ENCODE measurements at regions not wholly inside any gene's neighbourhood (a gene's known extent, or its start where the extent isn't known, plus 50 kb on each side); places are given as distances from the start of the nearest gene placed in this dataset.

DNA sequence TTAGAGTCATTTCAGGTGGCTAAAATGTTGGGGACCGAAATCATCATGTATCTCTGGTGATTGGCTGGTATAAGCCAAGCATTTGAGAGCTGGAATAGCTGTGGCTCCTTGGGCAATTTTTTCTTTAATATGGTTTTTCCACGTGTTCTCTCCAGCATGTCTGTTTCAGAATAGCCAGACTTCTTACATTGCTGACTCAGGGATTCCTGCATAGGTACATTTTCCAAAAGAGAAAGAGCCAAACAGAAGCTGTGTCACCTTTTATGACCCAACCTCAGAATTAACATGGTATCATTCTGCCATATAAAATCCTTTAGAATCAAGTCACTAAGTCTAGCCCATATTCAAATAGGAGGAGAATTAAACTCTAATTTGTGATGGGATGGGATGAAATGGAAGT lies 74.8 kb upstream of the TSLP start:
- TF ChIP-seq, protein P1, sequence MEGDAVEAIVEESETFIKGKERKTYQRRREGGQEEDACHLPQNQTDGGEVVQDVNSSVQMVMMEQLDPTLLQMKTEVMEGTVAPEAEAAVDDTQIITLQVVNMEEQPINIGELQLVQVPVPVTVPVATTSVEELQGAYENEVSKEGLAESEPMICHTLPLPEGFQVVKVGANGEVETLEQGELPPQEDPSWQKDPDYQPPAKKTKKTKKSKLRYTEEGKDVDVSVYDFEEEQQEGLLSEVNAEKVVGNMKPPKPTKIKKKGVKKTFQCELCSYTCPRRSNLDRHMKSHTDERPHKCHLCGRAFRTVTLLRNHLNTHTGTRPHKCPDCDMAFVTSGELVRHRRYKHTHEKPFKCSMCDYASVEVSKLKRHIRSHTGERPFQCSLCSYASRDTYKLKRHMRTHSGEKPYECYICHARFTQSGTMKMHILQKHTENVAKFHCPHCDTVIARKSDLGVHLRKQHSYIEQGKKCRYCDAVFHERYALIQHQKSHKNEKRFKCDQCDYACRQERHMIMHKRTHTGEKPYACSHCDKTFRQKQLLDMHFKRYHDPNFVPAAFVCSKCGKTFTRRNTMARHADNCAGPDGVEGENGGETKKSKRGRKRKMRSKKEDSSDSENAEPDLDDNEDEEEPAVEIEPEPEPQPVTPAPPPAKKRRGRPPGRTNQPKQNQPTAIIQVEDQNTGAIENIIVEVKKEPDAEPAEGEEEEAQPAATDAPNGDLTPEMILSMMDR (IDR thresholded peaks at IDR 0.05; ENCODE audit: insufficient read depth, low read depth, low read length, missing control alignments), result no peak
- H3K4me3 ChIP-seq (ENCODE audit: low read depth, low read length), result no peak overlapping the region
- no peak for DNase-seq (ENCODE audit: low read depth)

DNA sequence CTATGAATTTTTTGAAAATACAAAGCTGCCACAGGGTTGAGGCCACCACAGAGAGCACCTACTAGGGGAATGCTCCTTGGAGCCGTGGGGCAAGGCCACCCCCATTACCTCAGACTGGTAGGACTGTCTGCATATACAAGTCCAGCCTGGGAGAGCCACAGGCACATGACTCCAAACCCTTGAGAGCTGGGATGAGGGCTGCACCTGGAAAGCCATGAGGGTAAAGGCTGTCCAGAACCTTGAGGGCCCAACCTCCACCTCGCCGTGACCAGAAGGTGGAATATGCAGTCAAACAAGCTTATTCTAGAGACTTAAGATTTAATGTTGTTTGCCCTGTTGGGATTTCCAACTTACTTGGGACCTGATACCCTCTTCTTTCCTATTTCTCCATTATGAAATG lies 69.5 kb upstream of the TSLP start:
- TF ChIP-seq, protein P1 (IDR thresholded peaks at IDR 0.05; ENCODE audit: insufficient read depth, low read depth, low read length, missing control alignments), result no peak
- H3K4me3 ChIP-seq (ENCODE audit: low read depth, low read length), result no peak overlapping the region
- no peak for DNase-seq (ENCODE audit: low read depth)

DNA sequence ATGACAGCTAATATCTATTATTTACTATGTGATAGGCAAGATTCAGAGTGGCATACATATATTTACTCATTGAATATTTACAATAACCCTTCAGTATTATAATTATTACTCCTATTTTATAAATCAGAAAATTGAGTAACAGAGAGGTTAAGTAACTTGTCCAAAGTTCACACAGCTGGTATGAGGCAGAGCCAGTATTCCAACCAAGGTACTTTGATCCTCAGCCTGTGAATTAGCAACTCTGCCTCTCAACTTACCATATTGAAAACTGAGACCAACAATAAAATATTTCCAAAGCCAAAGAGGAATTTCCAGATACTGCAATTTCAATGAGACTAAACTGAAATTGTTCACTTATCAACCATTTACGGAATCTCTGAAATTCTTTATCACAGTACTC lies 67.9 kb upstream of the TSLP start:
- DNase-seq (ENCODE audit: low read depth), result no peak
- no peak overlapping the region for H3K4me3 ChIP-seq (ENCODE audit: low read depth, low read length)
- TF ChIP-seq, protein P1 (IDR thresholded peaks at IDR 0.05; ENCODE audit: insufficient read depth, low read depth, low read length, missing control alignments), result no peak

DNA sequence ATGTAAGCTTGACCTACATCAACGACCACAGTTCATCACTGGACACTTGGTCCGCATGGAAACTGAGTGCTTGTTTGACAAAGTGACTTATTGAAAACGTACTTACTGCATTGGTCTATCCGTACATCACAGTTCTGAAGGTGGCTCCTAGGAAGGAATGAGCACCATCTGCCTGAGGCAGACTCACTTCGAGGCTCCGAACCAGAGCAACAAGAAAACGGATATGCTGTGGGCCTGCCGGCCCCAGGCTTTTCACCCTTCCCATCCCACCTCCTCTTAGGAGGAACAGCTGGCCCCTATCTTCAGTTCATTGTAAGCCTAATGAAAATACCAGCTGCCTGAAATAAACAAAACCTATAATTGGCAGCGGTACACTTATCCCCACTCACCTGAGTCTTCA lies 67.2 kb upstream of the TSLP start:
- TF ChIP-seq, protein P1 (IDR thresholded peaks at IDR 0.05; ENCODE audit: insufficient read depth, low read depth, low read length, missing control alignments), result no peak
- no peak overlapping the region for H3K4me3 ChIP-seq (ENCODE audit: low read depth, low read length)
- no peak for DNase-seq (ENCODE audit: low read depth)

DNA sequence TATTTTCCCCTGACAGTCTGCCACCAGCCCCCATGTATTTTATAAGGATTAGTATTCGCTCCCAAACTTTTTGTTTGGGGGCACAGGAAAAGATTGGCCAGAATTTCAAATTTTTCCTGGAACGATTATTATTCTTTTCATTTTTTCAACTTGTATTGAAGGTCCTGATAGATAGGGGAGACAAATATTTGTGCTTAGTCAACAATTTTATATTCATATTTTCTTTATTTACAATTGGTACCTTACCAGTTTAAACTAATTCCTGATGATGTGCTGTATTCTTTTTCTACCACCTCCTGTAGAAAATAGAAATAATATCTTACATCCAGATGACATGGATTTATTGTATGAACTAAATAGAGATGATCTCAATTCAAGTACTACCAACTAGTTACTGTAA lies 60.7 kb upstream of the TSLP start:
- H3K4me3 ChIP-seq (ENCODE audit: low read depth, low read length), result no peak overlapping the region
- DNase-seq (ENCODE audit: low read depth), result no peak
- TF ChIP-seq, protein P1 (IDR thresholded peaks at IDR 0.05; ENCODE audit: insufficient read depth, low read depth, low read length, missing control alignments), result no peak

DNA sequence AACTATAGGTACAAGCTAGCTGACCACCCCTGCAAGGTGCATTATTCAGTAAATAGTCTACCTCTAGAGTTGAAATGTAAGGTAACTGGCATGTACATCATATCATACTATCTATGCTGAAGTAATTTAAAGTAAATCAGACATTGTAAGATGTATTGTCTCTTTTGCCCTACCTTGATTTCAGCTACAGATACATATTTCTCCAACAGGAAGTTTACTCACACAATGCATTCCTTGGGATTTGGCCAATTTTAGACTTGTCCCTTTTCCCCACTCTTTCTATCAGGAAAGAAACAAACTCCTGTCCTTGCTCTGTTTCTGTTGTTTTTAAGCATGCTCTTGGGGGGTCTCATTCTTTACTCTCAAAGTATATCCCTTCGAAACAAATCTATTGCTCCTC lies 58.5 kb upstream of the TSLP start:
- TF ChIP-seq, protein P1 (IDR thresholded peaks at IDR 0.05; ENCODE audit: insufficient read depth, low read depth, low read length, missing control alignments), result no peak
- no peak overlapping the region for H3K4me3 ChIP-seq (ENCODE audit: low read depth, low read length)
- no peak for DNase-seq (ENCODE audit: low read depth)

DNA sequence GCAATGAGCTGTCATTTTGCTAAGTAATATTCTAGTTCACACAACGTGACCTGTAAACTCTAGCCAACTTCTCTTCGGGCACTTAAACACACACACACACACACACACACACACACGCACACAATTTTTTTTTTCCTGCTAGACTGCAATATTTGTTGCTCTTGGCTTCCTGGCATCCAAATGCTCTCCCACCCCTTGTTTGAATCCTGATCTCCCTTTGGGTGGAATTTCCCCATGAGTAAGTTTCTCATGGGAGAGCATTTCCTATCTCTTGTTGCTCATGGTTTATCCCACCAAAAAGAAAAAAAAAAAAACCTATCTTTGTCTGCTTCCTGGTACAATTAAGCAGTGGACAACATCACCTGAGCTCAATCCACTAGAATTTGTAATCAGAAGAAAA lies 54.7 kb upstream of the TSLP start:
- DNase-seq (ENCODE audit: low read depth), result no peak
- no peak overlapping the region for H3K4me3 ChIP-seq (ENCODE audit: low read depth, low read length)
- TF ChIP-seq, protein P1 (IDR thresholded peaks at IDR 0.05; ENCODE audit: insufficient read depth, low read depth, low read length, missing control alignments), result no peak
